ENCODE measurements at regions not wholly inside any gene's neighbourhood (a gene's known extent, or its start where the extent isn't known, plus 50 kb on each side); places are given as distances from the start of the nearest gene placed in this dataset.
A peak's percentile ranks its signal among the peaks of the same experiment; 100 is the strongest.

DNA sequence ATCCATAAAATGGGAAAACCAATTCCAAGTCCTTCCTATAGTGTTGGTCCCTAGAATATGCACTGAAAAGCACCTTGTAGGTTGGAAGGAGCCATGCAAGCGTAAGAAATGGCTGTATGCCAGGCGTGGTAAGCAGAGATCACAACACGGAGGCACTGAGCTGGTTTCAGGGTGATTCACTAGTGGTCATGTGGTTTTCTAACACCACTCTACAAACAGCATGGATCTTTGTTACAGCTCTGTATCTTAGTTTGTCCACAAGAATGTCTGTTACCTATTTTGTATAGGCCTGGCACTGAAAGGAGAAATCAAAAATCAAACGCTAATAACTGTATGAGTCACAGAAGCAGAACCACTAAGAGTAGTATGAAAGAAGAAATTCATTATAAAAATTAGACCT is 71.9 kb downstream of the MAGEB17 start:
- peak; percentile 91 for FAIRE-seq
- Histone ChIP-seq H3K4me1 (ENCODE audit: control insufficient read depth, extremely low read depth, insufficient read depth, low read length) (peaks cover 4% of the 10 kb centered on the region), H3K9ac (ENCODE audit: control insufficient read depth, extremely low read depth, insufficient read depth, low read length) (no peak overlapping the region), H2AFZ (ENCODE audit: control insufficient read depth, low read length) (no peak overlapping the region), H3K79me2 (ENCODE audit: control insufficient read depth, insufficient read depth, low read length) (no peaks in the 10 kb centered on the region), H3K27me3 (ENCODE audit: control insufficient read depth, extremely low read depth, insufficient read depth, low read length) (no peaks in the 10 kb centered on the region), H4K20me1 (ENCODE audit: control insufficient read depth, extremely low read depth, insufficient read depth, low read length) (no peaks in the 10 kb centered on the region), H3K27ac (ENCODE audit: control insufficient read depth, insufficient read depth, low read length) (no peak overlapping the region), H3K4me2 (ENCODE audit: control insufficient read depth, extremely low read depth, insufficient read depth, low read depth, low read length) (no peak overlapping the region), H3K4me3 (ENCODE audit: control insufficient read depth in 2 of 3, extremely low read depth in 1 of 3, insufficient read depth in 2 of 3, low read depth in 1 of 3, low read length in 3 of 3) (no peak overlapping the region), H3K9me1 (ENCODE audit: control insufficient read depth, extremely low read depth, insufficient read depth, low read length) (no peaks in the 10 kb centered on the region), H3K9me3 (ENCODE audit: control insufficient read depth, low read depth, low read length) (no peaks in the 10 kb centered on the region), H3K36me3 (ENCODE audit: control insufficient read depth in 2 of 2, extremely low read depth in 1 of 2, insufficient read depth in 2 of 2, low read length in 2 of 2) (no peaks in the 10 kb centered on the region)
- peak; percentile 38 for DNase-seq (ENCODE audit: low read depth, low spot score)
- dilution Hi-C loops (cut with MboI; ENCODE audit: extremely low pct_ligation_motif_present, low sequenced_read_pairs): no loop called here
- TF ChIP-seq, protein P1, sequence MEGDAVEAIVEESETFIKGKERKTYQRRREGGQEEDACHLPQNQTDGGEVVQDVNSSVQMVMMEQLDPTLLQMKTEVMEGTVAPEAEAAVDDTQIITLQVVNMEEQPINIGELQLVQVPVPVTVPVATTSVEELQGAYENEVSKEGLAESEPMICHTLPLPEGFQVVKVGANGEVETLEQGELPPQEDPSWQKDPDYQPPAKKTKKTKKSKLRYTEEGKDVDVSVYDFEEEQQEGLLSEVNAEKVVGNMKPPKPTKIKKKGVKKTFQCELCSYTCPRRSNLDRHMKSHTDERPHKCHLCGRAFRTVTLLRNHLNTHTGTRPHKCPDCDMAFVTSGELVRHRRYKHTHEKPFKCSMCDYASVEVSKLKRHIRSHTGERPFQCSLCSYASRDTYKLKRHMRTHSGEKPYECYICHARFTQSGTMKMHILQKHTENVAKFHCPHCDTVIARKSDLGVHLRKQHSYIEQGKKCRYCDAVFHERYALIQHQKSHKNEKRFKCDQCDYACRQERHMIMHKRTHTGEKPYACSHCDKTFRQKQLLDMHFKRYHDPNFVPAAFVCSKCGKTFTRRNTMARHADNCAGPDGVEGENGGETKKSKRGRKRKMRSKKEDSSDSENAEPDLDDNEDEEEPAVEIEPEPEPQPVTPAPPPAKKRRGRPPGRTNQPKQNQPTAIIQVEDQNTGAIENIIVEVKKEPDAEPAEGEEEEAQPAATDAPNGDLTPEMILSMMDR (optimal IDR thresholded peaks at IDR 0.05 in 1 of 3, IDR thresholded peaks at IDR 0.05 in 1 of 3, conservative IDR thresholded peaks at IDR 0.05 in 1 of 3; ENCODE audit: extremely low read depth in 1 of 3, insufficient read depth in 2 of 3, low read length in 3 of 3): no peak
- TF ChIP-seq EZH2 (IDR thresholded peaks at IDR 0.05; ENCODE audit: low read length): no peak

- Histone ChIP-seq H3K9me1 (ENCODE audit: control insufficient read depth, extremely low read depth, insufficient read depth, low read length) (no peaks in the 10 kb centered on the region), H3K9me3 (ENCODE audit: control insufficient read depth, low read depth, low read length) (no peaks in the 10 kb centered on the region), H3K4me3 (ENCODE audit: control insufficient read depth in 2 of 3, extremely low read depth in 1 of 3, insufficient read depth in 2 of 3, low read depth in 1 of 3, low read length in 3 of 3) (no peak overlapping the region), H3K27ac (ENCODE audit: control insufficient read depth, insufficient read depth, low read length) (no peak overlapping the region), H4K20me1 (ENCODE audit: control insufficient read depth, extremely low read depth, insufficient read depth, low read length) (no peaks in the 10 kb centered on the region), H3K36me3 (ENCODE audit: control insufficient read depth in 2 of 2, extremely low read depth in 1 of 2, insufficient read depth in 2 of 2, low read length in 2 of 2) (no peaks in the 10 kb centered on the region), H3K27me3 (ENCODE audit: control insufficient read depth, extremely low read depth, insufficient read depth, low read length) (no peaks in the 10 kb centered on the region), H2AFZ (ENCODE audit: control insufficient read depth, low read length) (no peak overlapping the region), H3K9ac (ENCODE audit: control insufficient read depth, extremely low read depth, insufficient read depth, low read length) (no peak overlapping the region), H3K4me2 (ENCODE audit: control insufficient read depth, extremely low read depth, insufficient read depth, low read depth, low read length) (no peak overlapping the region), H3K4me1 (ENCODE audit: control insufficient read depth, extremely low read depth, insufficient read depth, low read length) (peaks cover 4% of the 10 kb centered on the region), H3K79me2 (ENCODE audit: control insufficient read depth, insufficient read depth, low read length) (no peaks in the 10 kb centered on the region)
- TF ChIP-seq, protein P1 (optimal IDR thresholded peaks at IDR 0.05 in 1 of 3, IDR thresholded peaks at IDR 0.05 in 1 of 3, conservative IDR thresholded peaks at IDR 0.05 in 1 of 3; ENCODE audit: extremely low read depth in 1 of 3, insufficient read depth in 2 of 3, low read length in 3 of 3): no peak
- TF ChIP-seq EZH2 (IDR thresholded peaks at IDR 0.05; ENCODE audit: low read length): no peak
- dilution Hi-C loops (cut with MboI; ENCODE audit: extremely low pct_ligation_motif_present, low sequenced_read_pairs): no loop called here
- DNase-seq (ENCODE audit: low read depth, low spot score): no peak
- FAIRE-seq: no peak
These were observed 73.1 kb downstream of the MAGEB17 start for GRCh38 chrX:16240231-16240905.

Data from keratinocyte (primary cell).